Sigmoid colon (tissue), 6 donors: ENCODE measurements at regions not wholly inside any gene's neighbourhood (a gene's known extent, or its start where the extent isn't known, plus 50 kb on each side); places are given as distances from the start of the nearest gene placed in this dataset.

Experiments used
- DNase-seq: peaks from one replicate; pipeline ENCODE4 v3.0.0-alpha.2; 2019
- H3K27ac ChIP-seq, 4 donors: fragments of 200-600 bp; sonication (generic); one replicate each; pipeline ENCODE4 v1.5.1; 2016 to 2019; ENCODE audit warnings: mild to moderate bottlenecking in 1 of 4
- H3K27me3 ChIP-seq, 3 donors: fragments of 200-600 bp; sonication (generic); one replicate each; pipeline ENCODE4 v1.5.1; 2019; ENCODE audit warnings: mild to moderate bottlenecking in 1 of 3
- H3K36me3 ChIP-seq, 4 donors: fragments of 200-600 bp; sonication (generic); one replicate each; pipeline ENCODE4 v1.5.1; 2016 to 2019
- H3K4me1 ChIP-seq, 4 donors: fragments of 200-600 bp; sonication (generic); one replicate each; pipeline ENCODE4 v1.5.1; 2017 to 2019
- H3K4me3 ChIP-seq, 4 donors: fragments of 200-600 bp; sonication (generic); one replicate each; pipeline ENCODE4 v1.5.1; 2017 to 2019; ENCODE audit warnings: mild to moderate bottlenecking in 2 of 4, moderate library complexity in 1 of 4
- H3K9me3 ChIP-seq, 4 donors: fragments of 200-600 bp in 3 of 4; sonication (generic) in 3 of 4; one replicate each; pipeline versions ENCODE4 v1.5.1 to v1.6.1; 2013 to 2019
- EP300 ChIP-seq, 4 donors: sonication (generic); formaldehyde crosslinking; IDR thresholded peaks; one replicate each; pipeline ENCODE4 v1.6.1; 2017; ENCODE audit warnings: antibody characterized with exemption in 4 of 4
- POLR2A ChIP-seq, 2 donors: fragments of 450-650 bp; IDR thresholded peaks; one replicate each; pipeline ENCODE4 v1.6.1; 2016; ENCODE audit warnings: antibody characterized with exemption in 2 of 2, mild to moderate bottlenecking in 2 of 2, moderate library complexity in 2 of 2
- POLR2AphosphoS5 ChIP-seq, 4 donors: sonication (generic); formaldehyde crosslinking; IDR thresholded peaks; one replicate each; pipeline ENCODE4 v1.6.1; 2017; ENCODE audit warnings: antibody characterized with exemption in 4 of 4
- WGBS, 2 donors: extraction: QIAGEN DNeasy Blood & Tissue Kit; methylation state at CpG; one replicate each; pipeline ENCODE4 v1.1.7; 2013; 5-methylcytosine and 5-hydroxymethylcytosine counted together
- intact Hi-C: fragments of 100-400 bp; cut with DNase I; formaldehyde crosslinking; loops from one replicate; pipeline ENCODE4 v1.15.1; 2023
- TF ChIP-seq, protein P1 (sequence below), 4 experiments: fragments of 450-650 bp in 3 of 4; fragments of 200-600 bp in 1 of 4; IDR thresholded peaks; one replicate each; pipeline ENCODE4 v1.5.1; 2016 to 2019; ENCODE audit warnings: antibody characterized with exemption in 4 of 4, mild to moderate bottlenecking in 3 of 4, moderate library complexity in 2 of 4
- donor health status: healthy with polysubstance abuse.
- donor health status: healthy.

DNA sequence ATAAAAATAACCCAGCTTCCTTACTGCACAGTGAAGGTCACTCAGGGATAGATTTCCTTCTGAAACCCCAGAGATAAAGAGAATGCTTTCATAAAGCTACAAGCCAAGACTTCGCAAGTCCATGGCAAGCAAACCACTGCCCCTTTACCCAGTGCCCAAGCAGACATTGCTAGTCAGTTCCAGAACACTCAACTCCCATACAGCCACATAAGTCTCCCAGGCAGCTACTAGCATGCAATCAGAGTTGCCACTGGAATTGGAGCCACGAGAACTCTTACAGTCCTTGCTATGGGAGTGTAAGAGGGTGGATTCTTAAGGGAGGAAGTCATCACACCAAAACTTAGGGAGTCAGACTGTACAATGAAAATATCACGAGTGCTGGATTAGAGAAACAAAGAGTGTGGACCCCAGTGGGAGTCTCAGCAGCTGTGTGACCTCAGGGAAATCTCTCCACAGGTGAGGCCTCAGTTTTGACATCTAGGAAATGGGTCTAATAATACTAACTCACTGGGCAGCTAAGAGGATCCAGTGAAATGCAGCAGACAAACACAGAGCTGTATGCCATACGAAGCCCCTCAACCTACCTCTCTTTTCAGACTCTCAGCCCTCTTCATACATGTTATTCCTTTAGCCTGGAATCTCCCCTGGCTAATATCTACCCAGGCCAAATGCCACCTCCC, 526.6 kb downstream of the MN1 start:
- DNase-seq: no peak
- H3K9me3 ChIP-seq: peaks cover 0 to 4% (median 2%) of the 10 kb centered on the region in 4 donors
- no peak overlapping the region for H3K27ac ChIP-seq
- no peak overlapping the region for H3K4me3 ChIP-seq
- no peaks in the 10 kb centered on the region for H3K36me3 ChIP-seq
- no peak for TF ChIP-seq POLR2A (IDR thresholded peaks at IDR 0.05)
- TF ChIP-seq POLR2AphosphoS5 (IDR thresholded peaks at IDR 0.05): no peak
- no peak for TF ChIP-seq EP300 (IDR thresholded peaks at IDR 0.05)
- TF ChIP-seq, protein P1, sequence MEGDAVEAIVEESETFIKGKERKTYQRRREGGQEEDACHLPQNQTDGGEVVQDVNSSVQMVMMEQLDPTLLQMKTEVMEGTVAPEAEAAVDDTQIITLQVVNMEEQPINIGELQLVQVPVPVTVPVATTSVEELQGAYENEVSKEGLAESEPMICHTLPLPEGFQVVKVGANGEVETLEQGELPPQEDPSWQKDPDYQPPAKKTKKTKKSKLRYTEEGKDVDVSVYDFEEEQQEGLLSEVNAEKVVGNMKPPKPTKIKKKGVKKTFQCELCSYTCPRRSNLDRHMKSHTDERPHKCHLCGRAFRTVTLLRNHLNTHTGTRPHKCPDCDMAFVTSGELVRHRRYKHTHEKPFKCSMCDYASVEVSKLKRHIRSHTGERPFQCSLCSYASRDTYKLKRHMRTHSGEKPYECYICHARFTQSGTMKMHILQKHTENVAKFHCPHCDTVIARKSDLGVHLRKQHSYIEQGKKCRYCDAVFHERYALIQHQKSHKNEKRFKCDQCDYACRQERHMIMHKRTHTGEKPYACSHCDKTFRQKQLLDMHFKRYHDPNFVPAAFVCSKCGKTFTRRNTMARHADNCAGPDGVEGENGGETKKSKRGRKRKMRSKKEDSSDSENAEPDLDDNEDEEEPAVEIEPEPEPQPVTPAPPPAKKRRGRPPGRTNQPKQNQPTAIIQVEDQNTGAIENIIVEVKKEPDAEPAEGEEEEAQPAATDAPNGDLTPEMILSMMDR (IDR thresholded peaks at IDR 0.05): no peak
- intact Hi-C loops: no loop called here
- peaks cover 0 to 4% (median 0%) of the 10 kb centered on the region in 3 donors for H3K27me3 ChIP-seq
- peaks cover 0 to 5% (median 0%) of the 10 kb centered on the region in 4 donors for H3K4me1 ChIP-seq
- WGBS, 2 donors: 52 to 78% methylated on average over 4 of the region's 4 CpGs

DNA sequence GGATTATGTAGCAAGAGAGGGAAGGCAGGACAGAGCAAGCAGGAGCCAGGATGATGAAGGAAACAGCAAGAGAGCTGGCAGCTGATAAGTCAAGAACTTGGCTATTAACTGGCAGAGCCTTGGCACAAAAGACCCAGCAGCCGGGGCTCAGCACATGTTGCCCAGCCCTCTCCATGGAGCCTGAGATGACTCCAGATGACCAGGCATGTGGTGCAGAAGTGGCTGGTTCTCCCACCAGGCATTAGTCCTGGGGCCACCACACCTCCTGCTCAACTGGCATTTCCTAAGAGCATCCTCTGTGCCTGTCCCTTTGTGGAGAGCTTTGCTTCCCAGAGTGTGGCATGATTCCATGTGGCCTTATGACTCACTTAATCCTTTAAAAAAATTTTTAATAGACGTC, 522.6 kb downstream of the MN1 start:
- H3K27ac ChIP-seq: no peak overlapping the region
- no peaks in the 10 kb centered on the region for H3K36me3 ChIP-seq
- intact Hi-C loops: no loop called here
- H3K4me1 ChIP-seq: no peaks in the 10 kb centered on the region
- H3K27me3 ChIP-seq: no peaks in the 10 kb centered on the region
- H3K9me3 ChIP-seq: peaks cover 0 to 4% (median 2%) of the 10 kb centered on the region in 4 donors
- 47 to 67% methylated on average over 2 of the region's 2 CpGs for WGBS, 2 donors
- no peak for DNase-seq
- TF ChIP-seq POLR2A (IDR thresholded peaks at IDR 0.05) (no peak), EP300 (IDR thresholded peaks at IDR 0.05) (no peak), POLR2AphosphoS5 (IDR thresholded peaks at IDR 0.05) (no peak)
- TF ChIP-seq, protein P1 (IDR thresholded peaks at IDR 0.05): no peak
- H3K4me3 ChIP-seq: no peak overlapping the region

DNA sequence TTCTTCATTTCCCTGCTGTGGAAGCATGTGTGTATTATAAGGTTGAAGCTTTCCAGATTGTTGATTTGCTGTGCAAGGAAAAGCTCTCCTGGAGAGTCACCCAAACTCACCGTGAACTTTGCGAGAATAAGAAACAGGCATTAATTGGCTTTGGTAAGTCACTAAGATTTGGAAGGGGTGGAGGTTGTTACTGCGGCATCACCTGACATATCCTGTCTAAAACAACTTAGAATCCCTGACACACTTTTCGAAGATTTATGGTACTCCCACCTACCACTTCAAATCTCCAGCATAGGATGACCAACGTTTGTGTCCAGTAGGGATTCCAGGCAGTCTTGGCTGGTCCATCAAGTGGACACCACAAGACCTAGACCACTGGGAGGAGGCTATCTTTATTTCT, 518.3 kb downstream of the MN1 start:
- no peak overlapping the region for H3K27ac ChIP-seq
- 93 to 95% methylated on average over 5 of the region's 5 CpGs for WGBS, 2 donors
- TF ChIP-seq POLR2A (IDR thresholded peaks at IDR 0.05) (no peak), POLR2AphosphoS5 (IDR thresholded peaks at IDR 0.05) (no peak), EP300 (IDR thresholded peaks at IDR 0.05) (no peak)
- TF ChIP-seq, protein P1 (IDR thresholded peaks at IDR 0.05): no peak
- intact Hi-C loops: no loop called here
- no peaks in the 10 kb centered on the region for H3K36me3 ChIP-seq
- no peaks in the 10 kb centered on the region for H3K4me1 ChIP-seq
- no peaks in the 10 kb centered on the region for H3K27me3 ChIP-seq
- H3K9me3 ChIP-seq: no peaks in the 10 kb centered on the region
- H3K4me3 ChIP-seq: no peak overlapping the region
- DNase-seq: no peak

DNA sequence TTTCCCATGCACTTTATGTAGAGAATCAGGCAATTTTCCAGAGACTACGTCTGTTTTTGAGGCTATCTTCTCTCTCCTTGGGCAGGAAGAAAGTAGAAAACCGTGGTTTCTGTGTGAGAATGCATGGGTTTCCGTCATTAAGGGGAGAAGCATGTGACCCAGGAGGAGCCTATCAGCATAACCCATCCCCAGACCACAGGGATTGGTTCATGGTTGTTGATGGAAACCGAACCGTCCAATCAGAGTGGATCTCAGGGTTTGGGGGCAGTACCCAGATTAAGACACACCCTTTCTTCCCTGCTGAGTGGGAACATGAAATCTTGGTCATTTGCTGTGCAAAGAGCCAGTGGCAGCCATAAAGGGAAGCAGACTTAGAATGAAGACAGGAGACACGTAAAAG, 517.8 kb downstream of the MN1 start:
- DNase-seq: no peak
- no peak overlapping the region for H3K27ac ChIP-seq
- no peaks in the 10 kb centered on the region for H3K27me3 ChIP-seq
- no peaks in the 10 kb centered on the region for H3K9me3 ChIP-seq
- intact Hi-C loops: no loop called here
- no peaks in the 10 kb centered on the region for H3K4me1 ChIP-seq
- TF ChIP-seq POLR2A (IDR thresholded peaks at IDR 0.05) (no peak), EP300 (IDR thresholded peaks at IDR 0.05) (no peak), POLR2AphosphoS5 (IDR thresholded peaks at IDR 0.05) (no peak)
- TF ChIP-seq, protein P1 (IDR thresholded peaks at IDR 0.05): no peak
- H3K4me3 ChIP-seq: no peak overlapping the region
- 80 to 85% methylated on average over 6 of the region's 6 CpGs for WGBS, 2 donors
- H3K36me3 ChIP-seq: no peaks in the 10 kb centered on the region

DNA sequence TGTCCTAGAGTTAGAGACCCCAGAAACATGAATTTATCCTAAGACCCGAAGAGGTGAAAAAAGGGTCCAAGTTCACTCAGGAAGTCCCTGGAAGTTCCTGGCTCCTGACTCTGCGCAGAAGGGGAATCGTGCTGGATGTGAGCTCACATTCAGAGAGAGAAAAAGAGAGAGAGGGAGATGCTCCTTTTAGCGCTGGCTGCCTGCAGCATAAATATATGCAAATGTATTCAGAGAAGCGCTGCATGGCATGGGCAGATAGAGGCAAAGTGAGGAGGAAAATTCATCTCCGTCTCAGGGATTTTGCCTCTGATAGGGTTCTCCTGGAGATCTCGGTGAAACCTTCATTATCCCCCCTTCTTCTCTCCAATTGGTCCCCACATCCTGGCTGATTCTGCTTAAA, 517.2 kb downstream of the MN1 start:
- Histone ChIP-seq H3K27ac (no peak overlapping the region), H3K36me3 (no peaks in the 10 kb centered on the region), H3K4me3 (no peak overlapping the region), H3K27me3 (no peaks in the 10 kb centered on the region), H3K4me1 (no peaks in the 10 kb centered on the region), H3K9me3 (no peaks in the 10 kb centered on the region)
- TF ChIP-seq POLR2A (IDR thresholded peaks at IDR 0.05): no peak
- TF ChIP-seq POLR2AphosphoS5 (IDR thresholded peaks at IDR 0.05): no peak
- TF ChIP-seq EP300 (IDR thresholded peaks at IDR 0.05): no peak
- TF ChIP-seq, protein P1 (IDR thresholded peaks at IDR 0.05): no peak
- 93 to 94% methylated on average over 7 of the region's 7 CpGs for WGBS, 2 donors
- DNase-seq: no peak
- intact Hi-C loops: no loop called here
